ENCODE measurements at regions not wholly inside any gene's neighbourhood (a gene's known extent, or its start where the extent isn't known, plus 50 kb on each side); places are given as distances from the start of the nearest gene placed in this dataset.
"Not testable (repeated sequence)": the region's sequence is repeated elsewhere in the genome, so short reads cannot be mapped to it uniquely, and the experiment has no call there.

DNA sequence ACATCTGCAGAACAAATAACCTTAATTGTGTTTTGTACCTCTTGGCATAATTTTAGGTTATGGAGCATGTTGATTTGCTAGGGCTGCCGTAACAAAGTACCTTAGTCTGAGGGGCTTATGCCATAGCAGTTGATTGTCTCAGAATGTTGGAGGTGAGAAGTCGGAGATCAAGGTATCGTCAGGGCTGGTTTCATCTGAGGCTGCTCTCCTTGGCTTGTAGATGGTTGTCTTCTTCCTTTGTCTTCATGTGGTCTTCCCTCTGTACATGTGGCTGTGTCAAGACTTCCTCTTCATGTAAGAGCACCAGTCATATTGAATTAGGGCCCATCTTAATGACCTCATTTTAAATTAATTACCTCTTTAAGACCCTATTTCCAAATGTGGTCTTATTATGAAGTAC, 64.4 kb upstream of the PTHLH start:
- in situ Hi-C loops (cut with HindIII; ENCODE audit: low pct_ligation_motif_present, low sequenced_read_pairs), result no loop called here
- TF ChIP-seq, protein P1, sequence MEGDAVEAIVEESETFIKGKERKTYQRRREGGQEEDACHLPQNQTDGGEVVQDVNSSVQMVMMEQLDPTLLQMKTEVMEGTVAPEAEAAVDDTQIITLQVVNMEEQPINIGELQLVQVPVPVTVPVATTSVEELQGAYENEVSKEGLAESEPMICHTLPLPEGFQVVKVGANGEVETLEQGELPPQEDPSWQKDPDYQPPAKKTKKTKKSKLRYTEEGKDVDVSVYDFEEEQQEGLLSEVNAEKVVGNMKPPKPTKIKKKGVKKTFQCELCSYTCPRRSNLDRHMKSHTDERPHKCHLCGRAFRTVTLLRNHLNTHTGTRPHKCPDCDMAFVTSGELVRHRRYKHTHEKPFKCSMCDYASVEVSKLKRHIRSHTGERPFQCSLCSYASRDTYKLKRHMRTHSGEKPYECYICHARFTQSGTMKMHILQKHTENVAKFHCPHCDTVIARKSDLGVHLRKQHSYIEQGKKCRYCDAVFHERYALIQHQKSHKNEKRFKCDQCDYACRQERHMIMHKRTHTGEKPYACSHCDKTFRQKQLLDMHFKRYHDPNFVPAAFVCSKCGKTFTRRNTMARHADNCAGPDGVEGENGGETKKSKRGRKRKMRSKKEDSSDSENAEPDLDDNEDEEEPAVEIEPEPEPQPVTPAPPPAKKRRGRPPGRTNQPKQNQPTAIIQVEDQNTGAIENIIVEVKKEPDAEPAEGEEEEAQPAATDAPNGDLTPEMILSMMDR (IDR thresholded peaks at IDR 0.05; ENCODE audit: low read depth, low read length, missing control alignments), result no peak
- no peak overlapping the region for H3K27ac ChIP-seq

DNA sequence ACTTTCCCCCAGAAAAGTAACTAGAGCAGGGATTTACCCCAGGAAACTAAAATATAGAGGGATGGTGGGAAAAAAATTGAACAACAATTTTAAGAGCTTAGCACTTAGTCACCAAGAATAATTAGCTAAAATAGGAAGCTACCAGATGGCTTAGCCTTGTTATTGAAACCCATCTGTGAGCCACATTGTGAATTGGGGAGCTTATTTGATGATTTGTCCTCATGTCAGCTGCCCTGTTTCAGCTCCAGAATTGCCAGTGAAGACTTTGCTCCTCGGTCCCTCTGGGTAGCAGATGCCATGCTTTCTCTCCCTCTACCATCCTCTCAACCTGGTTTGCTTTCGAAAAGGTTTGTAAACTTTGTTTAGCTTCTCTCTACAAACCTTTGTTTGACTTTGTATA, 67.7 kb upstream of the PTHLH start:
- in situ Hi-C loops (cut with HindIII; ENCODE audit: low pct_ligation_motif_present, low sequenced_read_pairs), result no loop called here
- DNase-seq, result no peak
- no peaks in the 10 kb centered on the region for H3K36me3 ChIP-seq (replicated peaks)
- H3K27ac ChIP-seq, result no peak overlapping the region
- H3K4me3 ChIP-seq (ENCODE audit: low read depth, low read length), result no peak overlapping the region
- TF ChIP-seq, protein P1 (IDR thresholded peaks at IDR 0.05; ENCODE audit: low read depth, low read length, missing control alignments), result no peak
- no peaks in the 10 kb centered on the region for H3K27me3 ChIP-seq (replicated peaks)

More for the DNA sequence above, 64.4 kb upstream of the PTHLH start:
- Histone ChIP-seq H3K4me3 (ENCODE audit: low read depth, low read length) (no peak overlapping the region), H3K36me3 (replicated peaks) (no peaks in the 10 kb centered on the region), H3K27me3 (replicated peaks) (no peaks in the 10 kb centered on the region)
- no peak for DNase-seq

DNA sequence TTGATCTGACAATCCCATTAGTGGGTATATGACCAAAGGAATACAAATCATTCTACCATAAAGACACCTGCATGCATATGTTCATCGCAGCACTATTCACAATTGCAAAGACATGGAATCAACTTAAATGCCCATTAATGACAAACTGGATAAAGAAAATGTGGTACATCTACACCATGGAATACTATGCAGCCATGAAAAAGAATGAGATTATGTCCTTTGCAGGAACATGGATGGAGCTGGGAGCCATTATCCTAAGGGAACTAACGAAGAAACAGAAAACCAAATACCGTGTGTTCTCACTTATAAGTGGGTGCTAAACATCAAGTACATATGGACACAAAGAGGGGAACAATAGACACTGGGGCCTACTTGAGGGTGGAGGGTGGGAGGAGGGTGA, 74.1 kb upstream of the PTHLH start:
- H3K27me3 ChIP-seq (replicated peaks); H3K27ac ChIP-seq; DNase-seq; H3K4me3 ChIP-seq (ENCODE audit: low read depth, low read length); in situ Hi-C loops (cut with HindIII; ENCODE audit: low pct_ligation_motif_present, low sequenced_read_pairs); H3K36me3 ChIP-seq (replicated peaks): not testable (repeated sequence)

DNA sequence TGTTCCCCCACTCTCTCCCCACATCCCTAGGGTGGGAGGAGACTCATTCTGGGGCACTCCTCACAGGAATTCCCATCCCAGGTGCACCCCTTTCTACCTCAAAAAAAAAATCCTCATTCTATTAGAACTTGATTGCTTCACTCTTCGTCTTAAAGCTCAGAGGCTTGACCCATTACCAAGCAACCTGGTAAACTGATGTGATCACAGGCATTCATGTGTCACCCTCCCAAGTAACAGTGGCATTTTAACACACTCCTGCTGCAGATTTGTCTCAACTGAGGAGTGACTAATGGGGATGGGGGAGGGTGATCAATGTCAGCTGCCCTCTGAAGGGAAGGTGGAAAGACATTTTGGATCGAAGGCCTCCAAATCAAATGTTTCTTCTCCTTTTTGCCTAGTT, 78.1 kb upstream of the PTHLH start:
- no peak for DNase-seq
- H3K27ac ChIP-seq, result no peak overlapping the region
- TF ChIP-seq, protein P1 (IDR thresholded peaks at IDR 0.05; ENCODE audit: low read depth, low read length, missing control alignments), result no peak
- H3K4me3 ChIP-seq (ENCODE audit: low read depth, low read length), result no peak overlapping the region
- no peaks in the 10 kb centered on the region for H3K36me3 ChIP-seq (replicated peaks)
- in situ Hi-C loops (cut with HindIII; ENCODE audit: low pct_ligation_motif_present, low sequenced_read_pairs), result no loop called here
- H3K27me3 ChIP-seq (replicated peaks), result no peaks in the 10 kb centered on the region

DNA sequence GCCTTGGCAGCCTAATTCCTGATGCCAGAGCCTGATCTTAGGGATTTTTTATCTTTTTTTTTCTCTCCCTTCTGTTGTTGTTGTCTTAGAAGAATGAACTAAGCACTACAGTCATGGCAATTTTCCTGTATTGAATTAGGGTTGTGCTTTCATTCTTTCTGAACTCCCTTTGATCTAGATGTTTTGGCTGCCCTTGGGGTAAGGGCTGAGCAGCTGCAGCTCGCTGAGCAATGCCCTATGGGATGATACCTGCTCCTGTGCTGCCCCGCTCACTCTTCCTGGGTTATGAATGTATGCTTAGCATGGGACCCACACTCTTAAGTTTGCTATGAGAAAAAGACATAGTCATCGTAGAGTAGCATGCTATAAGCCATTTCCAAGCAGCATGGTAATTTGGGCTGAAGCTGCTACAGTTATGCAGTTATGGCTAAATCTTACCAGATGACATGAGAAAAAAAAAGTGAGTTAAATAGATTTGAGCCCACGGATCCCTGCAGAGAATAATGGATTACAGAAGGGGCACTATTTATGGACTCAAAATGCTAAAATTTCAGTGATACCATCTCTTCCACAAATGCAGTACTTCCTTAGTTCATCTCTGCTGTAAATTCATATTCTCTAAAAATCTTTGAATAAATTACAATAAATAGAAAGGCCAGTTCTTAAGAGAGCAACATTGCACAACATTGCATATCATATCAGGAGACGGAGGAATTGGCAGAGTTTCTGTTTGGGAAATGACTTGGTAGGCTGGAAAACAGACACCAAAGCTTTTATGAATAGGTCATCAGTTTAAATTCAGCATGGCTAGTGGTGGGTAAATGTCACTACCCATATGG, 79.2 kb upstream of the PTHLH start:
- Histone ChIP-seq H3K36me3 (replicated peaks) (no peaks in the 10 kb centered on the region), H3K27me3 (replicated peaks) (no peaks in the 10 kb centered on the region), H3K27ac (no peak overlapping the region), H3K4me3 (ENCODE audit: low read depth, low read length) (no peak overlapping the region)
- TF ChIP-seq, protein P1 (IDR thresholded peaks at IDR 0.05; ENCODE audit: low read depth, low read length, missing control alignments), result no peak
- DNase-seq, result peak; percentile 30
- in situ Hi-C loops (cut with HindIII; ENCODE audit: low pct_ligation_motif_present, low sequenced_read_pairs), result no loop called here

DNA sequence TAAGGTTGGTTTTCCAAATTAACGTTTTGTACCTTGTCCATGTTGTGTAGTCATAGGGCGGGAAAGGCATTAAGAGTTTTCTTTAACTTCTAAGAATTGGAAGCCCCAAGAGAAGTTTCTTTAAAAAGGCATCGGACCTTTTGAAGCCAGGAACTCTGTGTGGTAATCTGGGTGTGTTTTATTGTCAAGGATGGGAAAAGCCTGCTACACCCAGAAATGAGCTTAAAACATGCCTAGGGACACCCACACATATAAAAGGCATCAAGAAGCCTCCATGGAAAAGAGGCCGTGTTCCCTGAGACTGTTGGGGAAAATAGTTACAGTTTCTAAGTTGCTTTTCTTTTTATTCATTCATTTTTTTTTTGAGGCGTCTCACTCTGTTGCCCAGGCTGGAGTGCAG, 81.0 kb upstream of the PTHLH start:
- no peak for DNase-seq
- no peaks in the 10 kb centered on the region for H3K27me3 ChIP-seq (replicated peaks)
- in situ Hi-C loops (cut with HindIII; ENCODE audit: low pct_ligation_motif_present, low sequenced_read_pairs), result no loop called here
- H3K36me3 ChIP-seq (replicated peaks), result no peaks in the 10 kb centered on the region
- no peak overlapping the region for H3K27ac ChIP-seq
- no peak overlapping the region for H3K4me3 ChIP-seq (ENCODE audit: low read depth, low read length)
- TF ChIP-seq, protein P1 (IDR thresholded peaks at IDR 0.05; ENCODE audit: low read depth, low read length, missing control alignments), result no peak
